H1 (cell line): ENCODE measurements at regions not wholly inside any gene's neighbourhood (a gene's known extent, or its start where the extent isn't known, plus 50 kb on each side); places are given as distances from the start of the nearest gene placed in this dataset.
A peak's percentile ranks its signal among the peaks of the same experiment; 100 is the strongest.

Source experiments
- CTCF ChIA-PET: fragments of 300-600 bp; sonication (Branson Sonifier 250); formaldehyde crosslinking; loops from one replicate; lab custom pipeline; 2021; ENCODE audit not compliant: partially characterized antibody; lab: Charles Lee
- POLR2A ChIA-PET: fragments of 300-600 bp; sonication (Branson Sonifier 250); formaldehyde crosslinking; loops from one replicate; lab custom pipeline; 2021; ENCODE audit warnings: inconsistent platforms; ENCODE audit not compliant: partially characterized antibody; lab: Charles Lee
- DNase-seq, 2 experiments: peaks; one replicate each; pipeline versions ENCODE4 v3.0.0 to v3.0.0-alpha.2; 2010 to 2022; ENCODE audit warnings: low spot score in 2 of 2, low read depth in 1 of 2, mixed read lengths in 1 of 2
- FAIRE-seq: peaks from 2 replicates; lab custom pipeline; 2011; peaks lifted over from hg19 to GRCh38; lab: Jason Lieb, UNC
- H2AFZ ChIP-seq: 2 replicates; pipeline ENCODE4 v1.8.1; 2012; ENCODE audit warnings: low read length, inconsistent platforms
- H2AK5ac ChIP-seq: 2 replicates; pipeline ENCODE4 v1.6.1; 2013; ENCODE audit warnings: low read depth, low read length
- H2BK120ac ChIP-seq: replicated peaks from 2 replicates; pipeline ENCODE3; 2013; ENCODE audit warnings: low read depth, low read length, inconsistent platforms
- H2BK12ac ChIP-seq: 2 replicates; pipeline ENCODE4 v1.6.1; 2013; ENCODE audit warnings: low read depth, low read length
- H2BK15ac ChIP-seq: 2 replicates; pipeline ENCODE4 v1.6.1; 2013; ENCODE audit warnings: low read length
- H2BK20ac ChIP-seq: 2 replicates; pipeline ENCODE4 v1.6.1; 2013; ENCODE audit warnings: low read length
- H2BK5ac ChIP-seq: 2 replicates; pipeline ENCODE4 v1.6.1; 2013; ENCODE audit warnings: low read depth, low read length
- H3K14ac ChIP-seq: 2 replicates; pipeline ENCODE4 v1.6.1; 2013; ENCODE audit warnings: inconsistent platforms; ENCODE audit not compliant: insufficient read length
- H3K18ac ChIP-seq: 2 replicates; pipeline ENCODE4 v1.6.1; 2013; ENCODE audit warnings: low read length; ENCODE audit errors: extremely low read depth
- H3K23ac ChIP-seq: 2 replicates; pipeline ENCODE4 v1.6.1; 2013; ENCODE audit warnings: inconsistent platforms; ENCODE audit not compliant: insufficient read length
- H3K23me2 ChIP-seq: 2 replicates; pipeline ENCODE4 v1.6.1; 2013; ENCODE audit warnings: low read depth, low read length
- H3K27ac ChIP-seq: 2 replicates; pipeline ENCODE4 v1.6.1; 2011; ENCODE audit warnings: low read depth, low read length, inconsistent platforms
- H3K27me3 ChIP-seq, 4 experiments: replicated peaks in 1 of 4; 1 replicate in 1 of 4; 2 replicates in 3 of 4; pipeline versions ENCODE4 v1.6.1 to v1.8.1; 2011 to 2013; ENCODE audit warnings: low read length in 3 of 4, mild to moderate bottlenecking in 3 of 4, inconsistent platforms in 2 of 4, mixed read lengths in 2 of 4, moderate library complexity in 1 of 4; ENCODE audit not compliant: control insufficient read depth in 3 of 4, insufficient read depth in 3 of 4; ENCODE audit errors: extremely low read depth in 1 of 4
- H3K36me3 ChIP-seq, 4 experiments: 2 replicates each; pipeline versions ENCODE4 v1.6.1 to v1.8.1; 2011 to 2013; ENCODE audit warnings: mild to moderate bottlenecking in 4 of 4, low read length in 3 of 4, moderate library complexity in 2 of 4, control low read depth in 1 of 4, inconsistent platforms in 1 of 4; ENCODE audit not compliant: insufficient read depth in 4 of 4, control insufficient read depth in 2 of 4
- H3K4ac ChIP-seq: replicated peaks from 2 replicates; pipeline ENCODE3; 2013; ENCODE audit warnings: low read length, low read depth, mixed read lengths, inconsistent platforms; ENCODE audit not compliant: insufficient read length
- H3K4me1 ChIP-seq, 4 experiments: replicated peaks in 1 of 4; 1 replicate in 1 of 4; 2 replicates in 3 of 4; pipeline versions ENCODE4 v1.6.1 to v1.8.1; 2011 to 2013; ENCODE audit warnings: low read length in 3 of 4, inconsistent platforms in 2 of 4, mixed read lengths in 1 of 4; ENCODE audit not compliant: insufficient read depth in 4 of 4, control insufficient read depth in 3 of 4
- H3K4me2 ChIP-seq, 2 experiments: 2 replicates each; pipeline versions ENCODE4 v1.6.1 to v1.8.1; 2011 to 2013; ENCODE audit warnings: low read depth in 2 of 2, low read length in 2 of 2, control low read depth in 1 of 2, inconsistent platforms in 1 of 2, mild to moderate bottlenecking in 1 of 2; ENCODE audit not compliant: insufficient read depth in 1 of 2
- H3K4me3 ChIP-seq, 4 experiments: fragments of 200-600, 300-600 bp in 1 of 4; sonication (generic), shearing (Covaris generic), sonication (Bioruptor Twin) in 1 of 4; 2 replicates each; pipeline versions ENCODE4 v1.5.1 to v1.8.1; 2011 to 2016; ENCODE audit warnings: low read length in 4 of 4, low read depth in 3 of 4, control low read depth in 2 of 4, inconsistent platforms in 2 of 4, mild to moderate bottlenecking in 2 of 4, mixed read lengths in 1 of 4, moderate library complexity in 1 of 4; ENCODE audit not compliant: insufficient read depth in 2 of 4; ENCODE audit errors: extremely low read depth in 1 of 4
- H3K56ac ChIP-seq: replicated peaks from 2 replicates; pipeline ENCODE3; 2013; ENCODE audit warnings: low read depth, mild to moderate bottlenecking, mixed read lengths, low read length, inconsistent platforms; ENCODE audit not compliant: insufficient read length
- H3K79me1 ChIP-seq: 2 replicates; pipeline ENCODE4 v1.6.1; 2013; ENCODE audit warnings: low read depth, low read length, control low read depth
- H3K79me2 ChIP-seq, 2 experiments: 2 replicates each; pipeline versions ENCODE4 v1.6.1 to v1.8.1; 2012 to 2013; ENCODE audit warnings: low read length in 2 of 2, mild to moderate bottlenecking in 2 of 2, inconsistent platforms in 1 of 2; ENCODE audit not compliant: insufficient read depth in 2 of 2, control insufficient read depth in 1 of 2
- H3K9ac ChIP-seq, 4 experiments: replicated peaks in 1 of 4; 1 replicate in 1 of 4; 2 replicates in 3 of 4; pipeline versions ENCODE4 v1.6.1 to v1.8.1; 2011 to 2013; ENCODE audit warnings: low read depth in 3 of 4, low read length in 3 of 4, control low read depth in 2 of 4, mild to moderate bottlenecking in 2 of 4, moderate library complexity in 2 of 4, inconsistent platforms in 1 of 4; ENCODE audit errors: extremely low read depth in 1 of 4
- H3K9me3 ChIP-seq, 2 experiments: 2 replicates each; pipeline versions ENCODE4 v1.6.1 to v1.8.1; 2012 to 2013; ENCODE audit warnings: mild to moderate bottlenecking in 2 of 2, moderate library complexity in 2 of 2, control low read depth in 1 of 2, inconsistent platforms in 1 of 2, low read depth in 1 of 2, low read length in 1 of 2, mixed read lengths in 1 of 2; ENCODE audit not compliant: insufficient read depth in 2 of 2
- H4K20me1 ChIP-seq, 2 experiments: replicated peaks in 1 of 2; 2 replicates each; pipeline versions ENCODE3 to v1.8.1; 2011 to 2013; ENCODE audit warnings: inconsistent platforms in 2 of 2, low read length in 2 of 2, mild to moderate bottlenecking in 1 of 2; ENCODE audit not compliant: insufficient read depth in 2 of 2, control insufficient read depth in 1 of 2
- H4K5ac ChIP-seq: 2 replicates; pipeline ENCODE4 v1.6.1; 2013; ENCODE audit warnings: low read length, low read depth, mixed read lengths, inconsistent platforms; ENCODE audit not compliant: insufficient read length
- H4K8ac ChIP-seq: 2 replicates; pipeline ENCODE4 v1.8.0; 2013; ENCODE audit warnings: mild to moderate bottlenecking, moderate library complexity, low read length, inconsistent platforms; ENCODE audit not compliant: insufficient read depth; ENCODE audit errors: extremely low read depth
- H4K91ac ChIP-seq: replicated peaks from 2 replicates; pipeline ENCODE3; 2013; ENCODE audit warnings: low read length, mixed read lengths, inconsistent platforms; ENCODE audit not compliant: insufficient read length
- ATF2 ChIP-seq: IDR thresholded peaks from 2 replicates; pipeline ENCODE4 v1.6.1; 2012; ENCODE audit warnings: low read length, inconsistent platforms
- ATF3 ChIP-seq: IDR thresholded peaks from 2 replicates; pipeline ENCODE4 v1.6.1; 2011; ENCODE audit warnings: low read depth, mild to moderate bottlenecking, low read length; ENCODE audit not compliant: insufficient read depth
- BCL11A ChIP-seq, 2 experiments: IDR thresholded peaks; one replicate each; pipeline ENCODE4 v1.6.1; 2011; ENCODE audit warnings: low read depth in 2 of 2, low read length in 2 of 2, mild to moderate bottlenecking in 2 of 2
- CBX8 ChIP-seq: fragments of 300-800, 300-1000 bp; sonication (generic); IDR thresholded peaks from 2 replicates; pipeline ENCODE4 v1.7.1; 2016; ENCODE audit warnings: low read depth, low read length, borderline replicate concordance
- CEBPB ChIP-seq: IDR thresholded peaks from 2 replicates; pipeline ENCODE4 v1.6.1; 2012; ENCODE audit warnings: low read depth, low read length
- CHD2 ChIP-seq: IDR thresholded peaks from 2 replicates; pipeline ENCODE4 v1.6.1; 2012; ENCODE audit warnings: low read length, improper control_type of control experiment
- SRF ChIP-seq: IDR thresholded peaks from 2 replicates; pipeline ENCODE4 v1.6.1; 2011; ENCODE audit warnings: mild to moderate bottlenecking, low read depth, low read length, moderate library complexity
- SUZ12 ChIP-seq: fragments of 200-600 bp; sonication (generic); IDR thresholded peaks from 2 replicates; pipeline ENCODE4 v1.6.1; 2012; ENCODE audit warnings: mild to moderate bottlenecking, inconsistent platforms, low read length, moderate library complexity, mixed read lengths
- TAF1 ChIP-seq: IDR thresholded peaks from 2 replicates; pipeline ENCODE4 v1.6.1; 2011; ENCODE audit warnings: mild to moderate bottlenecking, low read depth, low read length
- TBP ChIP-seq: IDR thresholded peaks from 2 replicates; pipeline ENCODE4 v1.6.1; 2011; ENCODE audit warnings: low read depth, low read length, improper control_type of control experiment
- TCF12 ChIP-seq: IDR thresholded peaks from 2 replicates; pipeline ENCODE4 v1.6.1; 2011; ENCODE audit warnings: low read depth, mild to moderate bottlenecking, low read length
- TEAD4 ChIP-seq: IDR thresholded peaks from 2 replicates; pipeline ENCODE4 v1.6.1; 2012; ENCODE audit warnings: low read depth, low read length, inconsistent platforms, mixed read lengths
- WGBS, 2 experiments: shearing (Covaris generic) in 1 of 2; methylation state at CpG; one replicate each; pipeline versions ENCODE4 v1.1.6 to v1.1.7; 2013 to 2015; ENCODE audit warnings: low lambda C conversion rate in 2 of 2, mixed read lengths in 2 of 2, inconsistent platforms in 1 of 2, low coverage in 1 of 2, missing lambda C conversion rate in 1 of 2; ENCODE audit not compliant: insufficient replicate concordance in 2 of 2, insufficient coverage in 1 of 2, insufficient read length in 1 of 2; ENCODE audit errors: extremely low coverage in 1 of 2, missing lambda C conversion rate in 1 of 2; 5-methylcytosine and 5-hydroxymethylcytosine counted together

- Histone ChIP-seq H4K20me1 (no peaks in the 10 kb centered on the region), H3K23me2 (no peaks in the 10 kb centered on the region), H2BK12ac (peak overlapping the region; percentile 64; the same call in 1 of the 2 replicates), H3K79me1 (no peaks in the 10 kb centered on the region), H3K9ac (no peak overlapping the region), H2BK120ac (no peak overlapping the region), H3K27ac (no peak overlapping the region), H2BK5ac (peak overlapping the region; percentile 55; the same call in 1 of the 2 replicates), H4K91ac (peak overlapping the region; percentile 15), H3K14ac (no peak overlapping the region), H3K36me3 (no peaks in the 10 kb centered on the region), H2AFZ (0 out of 2 replicates have a peak overlapping the region, but pooled peaks have one; percentile 28), H3K4ac (no peak overlapping the region), H4K5ac (no peak overlapping the region), H4K8ac (no peak overlapping the region; the same call in 1 of the 2 replicates), H3K4me1 (peaks cover 0 to 7% (median 3%) of the 10 kb centered on the region in 4 experiments; a peak in 5 of 7 replicates), H3K4me3 (no peak overlapping the region), H3K4me2 (0 out of 4 replicates have a peak overlapping the region, but pooled peaks of 1 of the 2 experiments have one; percentile 10), H3K23ac (no peak overlapping the region), H3K27me3 (no peaks in the 10 kb centered on the region), H2BK15ac (no peak overlapping the region), H3K79me2 (no peaks in the 10 kb centered on the region), H3K56ac (no peak overlapping the region), H2AK5ac (no peak overlapping the region), H3K18ac (0 out of 2 replicates have a peak overlapping the region, but pooled peaks have one; percentile 11), H3K9me3 (no peaks in the 10 kb centered on the region), H2BK20ac (peak overlapping the region; percentile 21; the same call in 1 of the 2 replicates)
- WGBS, 2 experiments, result 57% methylated on average over 10 of the region's 10 CpGs; no CpG with 5 or more reads in 1 of the 2 experiments
- FAIRE-seq, result no peak
- DNase-seq, result peak; percentile 41 to 77
- ChIA-PET CTCF (interaction anchor here (0.8 to 2.1 kb wide), 10 partner anchors 8 to 711 kb away, joined by 3 to 15 read pairs (median 4); no protein-coding TSS in a partner anchor), POLR2A (no interaction called here)
- TF ChIP-seq CEBPB, result no peak
- TF ChIP-seq SUZ12, result no peak
- no peak for TF ChIP-seq CBX8
- no peak for TF ChIP-seq BCL11A (IDR thresholded peaks at IDR 0.05; ENCODE audit: low read depth in 2 of 2, low read length in 2 of 2)
- no peak for TF ChIP-seq TAF1
- no peak for TF ChIP-seq ATF3
- no peak for TF ChIP-seq SRF
- no peak for TF ChIP-seq ATF2
- no peak for TF ChIP-seq CHD2
- TF ChIP-seq TCF12, result 0 out of 2 replicates have a peak, but pooled peaks have one; percentile 34
- TF ChIP-seq TBP, result no peak
- TF ChIP-seq TEAD4, result peak; percentile 83
Observed at GRCh38 chr9:25003686-25004085, 458.0 kb upstream of the IZUMO3 start.
